ENCODE measurements at regions not wholly inside any gene's neighbourhood (a gene's known extent, or its start where the extent isn't known, plus 50 kb on each side); places are given as distances from the start of the nearest gene placed in this dataset.

DNA sequence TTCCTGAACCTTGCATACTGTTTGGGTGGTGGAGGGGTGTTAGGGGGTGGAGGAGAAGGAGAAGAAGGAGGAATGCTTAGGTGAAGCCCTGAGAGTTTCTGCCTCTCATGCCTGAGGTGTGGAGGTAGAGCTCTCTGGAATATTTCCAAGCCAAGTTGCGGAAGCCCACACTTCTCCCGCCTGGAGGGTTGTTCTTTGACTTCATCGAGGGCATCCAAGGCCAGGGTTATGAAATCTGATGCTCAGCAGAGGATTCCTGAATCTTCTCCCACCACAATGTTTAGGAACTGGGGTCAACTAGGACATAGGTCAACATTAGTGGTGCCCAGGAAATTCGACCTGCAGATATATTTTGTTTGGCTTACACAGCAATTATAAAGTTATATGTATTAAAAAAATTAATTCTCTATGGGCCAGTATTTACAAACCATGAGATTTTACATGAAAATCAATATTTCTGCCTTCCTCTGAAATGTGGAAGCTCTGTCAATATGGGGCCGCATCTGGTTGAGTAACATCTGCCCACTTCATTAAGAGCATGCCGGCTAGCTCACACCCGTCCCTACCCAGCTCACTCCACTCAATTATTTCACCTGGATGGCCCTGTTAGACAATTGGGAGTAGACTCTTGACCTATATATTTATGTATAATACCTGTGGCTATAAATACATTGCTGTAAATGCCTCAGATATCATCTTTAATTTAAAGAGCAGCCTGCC lies 257.1 kb upstream of the ZFP64 start:
- WGBS: 77% methylated on average over 7 of the region's 7 CpGs
- no peak overlapping the region for H3K27ac ChIP-seq (ENCODE audit: low read length)
- no peak for ATAC-seq
- intact Hi-C loops (cut with DNase I): no loop called here
- H3K4me3 ChIP-seq (ENCODE audit: low read length): no peak overlapping the region
- H3K4me1 ChIP-seq (ENCODE audit: control insufficient read depth, insufficient read depth, low read length): no peaks in the 10 kb centered on the region
- H3K9me3 ChIP-seq (ENCODE audit: control insufficient read depth, low read length): no peaks in the 10 kb centered on the region
- H3K27me3 ChIP-seq (ENCODE audit: control insufficient read depth, insufficient read depth): no peaks in the 10 kb centered on the region
- no peak for DNase-seq

DNA sequence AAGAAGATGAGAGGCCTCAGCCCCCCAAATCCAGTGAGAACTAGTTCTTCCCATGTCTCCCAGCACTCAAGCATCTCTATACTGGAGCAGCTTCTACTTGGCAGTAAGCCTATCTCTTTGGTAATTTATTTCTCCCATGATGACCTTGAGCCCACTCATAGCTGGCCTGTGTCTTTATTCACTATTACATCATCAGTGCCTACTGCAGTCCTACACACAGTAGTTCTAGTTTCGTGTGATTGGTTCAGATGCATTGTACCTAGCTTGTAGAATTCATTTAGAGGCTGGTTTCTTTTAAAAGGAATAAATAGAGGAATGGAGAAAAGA lies 255.6 kb upstream of the ZFP64 start:
- H3K9me3 ChIP-seq (ENCODE audit: control insufficient read depth, low read length): no peaks in the 10 kb centered on the region
- no peak overlapping the region for H3K27ac ChIP-seq (ENCODE audit: low read length)
- H3K4me1 ChIP-seq (ENCODE audit: control insufficient read depth, insufficient read depth, low read length): no peaks in the 10 kb centered on the region
- H3K4me3 ChIP-seq (ENCODE audit: low read length): no peak overlapping the region
- no peak for ATAC-seq
- intact Hi-C loops (cut with DNase I): no loop called here
- WGBS: 76% methylated on average over 1 of the region's 1 CpG
- no peaks in the 10 kb centered on the region for H3K27me3 ChIP-seq (ENCODE audit: control insufficient read depth, insufficient read depth)
- DNase-seq: no peak

DNA sequence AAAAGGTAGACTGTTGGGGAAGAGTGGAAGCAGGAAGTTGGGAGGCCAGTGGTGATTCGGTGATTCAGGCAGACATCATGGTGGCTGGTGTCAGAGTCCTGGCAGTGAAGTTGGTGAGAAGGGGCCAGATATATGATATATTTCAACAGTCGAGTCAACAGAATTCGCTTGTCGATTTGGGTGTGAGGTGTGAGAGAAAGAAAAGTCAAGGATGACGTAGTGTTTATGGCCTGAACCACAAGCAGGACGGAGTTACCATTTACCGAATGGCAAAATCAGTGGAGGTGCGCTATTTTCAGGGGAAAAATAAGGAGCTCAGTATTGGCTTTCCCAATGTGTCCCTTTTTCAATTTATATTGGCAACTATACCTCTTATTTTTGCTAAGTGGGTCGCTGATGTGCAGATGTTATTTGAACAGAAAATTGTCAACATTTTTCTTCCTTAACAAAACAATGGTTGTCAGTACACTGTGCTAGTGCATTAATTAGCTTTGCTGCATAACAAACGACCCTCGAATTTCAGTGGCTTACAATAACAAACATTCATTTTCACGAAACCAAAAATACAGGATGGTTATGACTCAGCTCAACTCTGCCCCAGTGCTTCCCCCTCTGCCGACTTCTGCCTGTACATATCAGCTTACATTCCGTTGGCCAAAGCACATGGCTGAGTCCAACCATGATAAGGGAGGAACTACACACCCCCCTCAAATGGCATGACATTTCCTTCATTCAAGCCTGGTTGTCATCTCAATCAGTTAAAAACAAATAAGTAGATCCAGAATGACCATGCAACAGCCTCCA lies 255.0 kb upstream of the ZFP64 start:
- H3K4me1 ChIP-seq (ENCODE audit: control insufficient read depth, insufficient read depth, low read length): no peaks in the 10 kb centered on the region
- ATAC-seq (no peak), DNase-seq (no peak)
- H3K9me3 ChIP-seq (ENCODE audit: control insufficient read depth, low read length): no peaks in the 10 kb centered on the region
- WGBS: 76% methylated on average over 14 of the region's 14 CpGs
- no peaks in the 10 kb centered on the region for H3K27me3 ChIP-seq (ENCODE audit: control insufficient read depth, insufficient read depth)
- H3K27ac ChIP-seq (ENCODE audit: low read length): no peak overlapping the region
- H3K4me3 ChIP-seq (ENCODE audit: low read length): no peak overlapping the region
- intact Hi-C loops (cut with DNase I): no loop called here

DNA sequence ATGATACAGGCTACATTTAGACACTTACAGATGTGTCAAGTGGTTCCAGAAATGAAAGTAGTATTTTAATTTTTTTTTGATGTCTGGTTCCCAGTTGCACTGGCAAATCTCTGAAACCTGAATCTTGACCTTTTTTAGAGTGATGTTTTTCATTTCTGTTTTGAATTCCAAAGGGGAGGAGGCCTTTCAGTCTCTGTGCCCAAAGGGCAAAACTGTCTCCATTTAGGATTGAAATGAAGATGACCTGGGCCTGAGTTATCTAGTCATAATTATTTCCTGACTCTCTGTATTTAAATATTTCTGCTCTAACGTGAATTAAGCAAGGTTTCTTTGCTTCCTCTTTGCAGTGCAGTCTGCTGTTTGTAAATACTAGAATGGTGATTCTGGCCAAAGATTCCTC lies 252.9 kb upstream of the ZFP64 start:
- WGBS: 45% methylated on average over 1 of the region's 1 CpG
- intact Hi-C loops (cut with DNase I): no loop called here
- no peak overlapping the region for H3K27ac ChIP-seq (ENCODE audit: low read length)
- no peak for ATAC-seq
- no peaks in the 10 kb centered on the region for H3K27me3 ChIP-seq (ENCODE audit: control insufficient read depth, insufficient read depth)
- H3K4me3 ChIP-seq (ENCODE audit: low read length): no peak overlapping the region
- DNase-seq: no peak
- H3K4me1 ChIP-seq (ENCODE audit: control insufficient read depth, insufficient read depth, low read length): no peaks in the 10 kb centered on the region
- no peaks in the 10 kb centered on the region for H3K9me3 ChIP-seq (ENCODE audit: control insufficient read depth, low read length)

DNA sequence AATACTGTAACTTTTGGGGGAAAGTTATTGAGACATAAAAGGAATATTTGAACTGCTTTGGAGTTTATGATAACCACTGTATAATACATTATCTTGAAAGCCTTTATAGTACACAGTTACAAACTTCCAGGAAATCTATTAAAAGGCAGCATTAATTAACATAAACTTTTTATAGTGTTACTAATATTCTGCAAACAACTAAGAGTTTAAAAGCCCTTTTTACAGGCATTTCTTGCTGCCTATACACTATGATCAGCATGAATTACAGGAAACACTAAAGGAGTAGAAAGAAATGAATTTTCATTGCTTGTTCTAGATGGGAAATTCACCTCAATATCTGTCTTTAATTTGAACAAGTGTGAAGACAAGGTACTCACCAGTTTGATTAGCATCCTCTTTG lies 252.3 kb upstream of the ZFP64 start:
- DNase-seq (no peak), ATAC-seq (no peak)
- no peaks in the 10 kb centered on the region for H3K4me1 ChIP-seq (ENCODE audit: control insufficient read depth, insufficient read depth, low read length)
- H3K4me3 ChIP-seq (ENCODE audit: low read length): no peak overlapping the region
- H3K27ac ChIP-seq (ENCODE audit: low read length): no peak overlapping the region
- no peaks in the 10 kb centered on the region for H3K9me3 ChIP-seq (ENCODE audit: control insufficient read depth, low read length)
- intact Hi-C loops (cut with DNase I): no loop called here
- no peaks in the 10 kb centered on the region for H3K27me3 ChIP-seq (ENCODE audit: control insufficient read depth, insufficient read depth)

DNA sequence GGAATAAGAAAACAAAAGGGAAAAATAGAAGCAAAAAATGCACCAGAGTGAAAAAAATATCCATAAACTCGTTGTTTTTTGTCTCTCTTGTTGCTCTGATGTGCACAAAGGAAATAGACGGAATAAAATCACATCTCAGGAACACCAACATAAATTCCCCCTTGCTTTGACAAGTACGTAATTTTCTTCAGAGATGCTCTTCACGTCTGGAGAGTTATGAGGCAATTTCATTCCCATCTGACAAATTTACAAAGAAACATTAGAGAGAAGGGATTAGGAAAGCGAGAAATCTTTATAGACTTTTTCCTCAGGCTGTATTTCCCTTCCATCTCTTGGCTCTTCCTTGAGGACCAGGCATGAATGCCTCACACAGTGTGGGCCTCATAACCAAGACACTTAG lies 250.1 kb upstream of the ZFP64 start:
- DNase-seq (no peak), ATAC-seq (no peak)
- Histone ChIP-seq H3K27me3 (ENCODE audit: control insufficient read depth, insufficient read depth) (no peaks in the 10 kb centered on the region), H3K9me3 (ENCODE audit: control insufficient read depth, low read length) (no peaks in the 10 kb centered on the region), H3K27ac (ENCODE audit: low read length) (no peak overlapping the region), H3K4me1 (ENCODE audit: control insufficient read depth, insufficient read depth, low read length) (no peaks in the 10 kb centered on the region), H3K4me3 (ENCODE audit: low read length) (no peak overlapping the region)
- intact Hi-C loops (cut with DNase I): no loop called here
- 77% methylated on average over 5 of the region's 5 CpGs for WGBS

DNA sequence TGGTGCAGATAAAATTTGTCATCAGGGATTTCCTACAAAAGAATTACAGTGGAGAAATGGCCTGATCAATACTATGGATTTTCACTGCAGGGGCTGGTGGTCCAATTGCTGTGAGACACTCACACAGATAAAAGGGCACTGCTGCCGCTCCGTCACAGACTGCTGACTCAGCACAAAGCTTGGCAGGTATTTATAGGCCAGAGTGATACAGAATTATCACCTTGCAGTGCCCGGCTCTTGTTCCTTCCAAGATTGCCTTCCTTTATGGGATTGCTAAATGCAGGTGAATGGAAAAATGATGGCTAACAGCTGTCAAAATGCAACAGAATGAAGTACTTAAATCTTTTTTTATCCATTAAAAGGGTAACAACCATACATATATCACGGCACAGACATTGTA lies 247.8 kb upstream of the ZFP64 start:
- DNase-seq: no peak
- intact Hi-C loops (cut with DNase I): no loop called here
- H3K9me3 ChIP-seq (ENCODE audit: control insufficient read depth, low read length): no peaks in the 10 kb centered on the region
- H3K27me3 ChIP-seq (ENCODE audit: control insufficient read depth, insufficient read depth): no peaks in the 10 kb centered on the region
- ATAC-seq: no peak
- 64% methylated on average over 4 of the region's 4 CpGs for WGBS
- no peak overlapping the region for H3K4me3 ChIP-seq (ENCODE audit: low read length)
- no peaks in the 10 kb centered on the region for H3K4me1 ChIP-seq (ENCODE audit: control insufficient read depth, insufficient read depth, low read length)
- no peak overlapping the region for H3K27ac ChIP-seq (ENCODE audit: low read length)

DNA sequence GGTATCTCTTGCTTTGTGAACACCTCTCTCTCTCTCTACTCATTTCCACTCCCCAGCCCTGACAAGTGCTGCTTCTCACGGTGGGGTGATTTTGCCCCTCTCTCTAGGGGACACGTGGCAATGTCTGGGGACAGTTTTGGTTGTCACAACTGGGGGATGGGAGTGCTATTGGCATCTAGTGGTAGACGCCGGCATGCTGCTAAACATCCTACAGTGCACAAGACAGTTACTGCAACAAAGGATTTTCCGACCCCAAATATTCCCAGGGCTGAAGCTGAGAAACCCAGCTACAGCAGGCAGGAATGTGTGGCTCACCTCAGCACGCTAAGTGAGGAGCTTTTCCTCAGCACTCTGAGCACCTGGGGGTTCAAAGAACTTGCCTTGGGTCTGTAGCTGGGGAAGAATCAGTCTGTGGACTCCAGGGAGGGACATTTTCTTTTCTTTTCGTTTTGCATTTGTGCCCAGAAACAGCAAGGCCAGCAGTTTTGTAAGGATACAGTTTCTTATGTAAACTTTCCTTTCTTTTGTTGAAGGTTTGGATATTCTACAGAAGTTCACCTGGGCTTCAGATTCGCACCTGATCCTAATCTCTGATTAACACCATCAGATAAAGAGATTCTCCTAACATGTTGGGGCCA lies 246.9 kb upstream of the ZFP64 start:
- ATAC-seq: no peak
- Histone ChIP-seq H3K4me1 (ENCODE audit: control insufficient read depth, insufficient read depth, low read length) (no peaks in the 10 kb centered on the region), H3K4me3 (ENCODE audit: low read length) (no peak overlapping the region), H3K27me3 (ENCODE audit: control insufficient read depth, insufficient read depth) (no peaks in the 10 kb centered on the region), H3K27ac (ENCODE audit: low read length) (no peak overlapping the region), H3K9me3 (ENCODE audit: control insufficient read depth, low read length) (no peaks in the 10 kb centered on the region)
- intact Hi-C loops (cut with DNase I): no loop called here
- DNase-seq: no peak
- WGBS: 43% methylated on average over 8 of the region's 8 CpGs

DNA sequence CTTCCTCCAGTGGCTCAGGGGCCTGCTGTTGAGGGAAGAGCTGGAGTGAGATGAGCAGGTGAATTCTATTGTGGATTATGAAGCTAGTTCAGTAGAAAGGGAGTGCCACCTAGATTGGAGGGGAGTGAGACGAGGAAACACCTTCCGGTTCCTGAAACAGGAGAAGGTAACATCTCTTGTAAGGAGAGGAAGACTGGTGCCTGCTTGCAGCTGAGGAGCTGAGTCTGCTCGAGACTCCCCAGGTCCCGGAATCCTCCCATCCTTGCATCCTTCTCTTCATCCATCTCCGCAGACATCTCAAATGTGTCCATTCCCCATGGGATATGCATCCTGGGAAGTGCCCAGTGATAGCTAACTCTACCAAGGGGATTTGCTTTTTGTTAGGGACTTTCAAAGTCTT lies 242.9 kb upstream of the ZFP64 start:
- Histone ChIP-seq H3K4me1 (ENCODE audit: control insufficient read depth, insufficient read depth, low read length) (no peaks in the 10 kb centered on the region), H3K4me3 (ENCODE audit: low read length) (no peak overlapping the region), H3K27ac (ENCODE audit: low read length) (no peak overlapping the region), H3K27me3 (ENCODE audit: control insufficient read depth, insufficient read depth) (no peaks in the 10 kb centered on the region), H3K9me3 (ENCODE audit: control insufficient read depth, low read length) (no peaks in the 10 kb centered on the region)
- no peak for DNase-seq
- ATAC-seq: no peak
- WGBS: 93% methylated on average over 5 of the region's 5 CpGs
- intact Hi-C loops (cut with DNase I): no loop called here

DNA sequence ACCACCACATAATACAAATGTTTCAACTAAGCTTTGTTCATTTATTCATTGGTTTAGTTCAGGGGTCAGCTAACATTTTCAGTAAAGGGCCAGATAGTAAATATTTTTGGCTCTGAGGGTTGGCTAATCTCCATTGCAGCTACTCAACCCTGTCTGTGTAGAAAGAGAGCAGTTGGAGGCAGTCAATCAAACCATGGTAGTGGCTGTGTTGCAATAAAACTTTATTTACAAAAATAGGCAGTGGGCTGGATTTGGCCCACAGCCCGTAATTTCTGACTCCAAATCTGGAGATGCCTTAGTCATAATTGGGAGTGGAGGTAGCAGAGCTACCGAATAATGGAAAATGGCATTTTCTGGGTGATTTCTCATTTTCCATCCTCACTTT lies 242.5 kb upstream of the ZFP64 start:
- H3K4me1 ChIP-seq (ENCODE audit: control insufficient read depth, insufficient read depth, low read length): no peaks in the 10 kb centered on the region
- intact Hi-C loops (cut with DNase I): no loop called here
- no peak overlapping the region for H3K27ac ChIP-seq (ENCODE audit: low read length)
- ATAC-seq (no peak), DNase-seq (no peak)
- H3K27me3 ChIP-seq (ENCODE audit: control insufficient read depth, insufficient read depth): no peaks in the 10 kb centered on the region
- H3K9me3 ChIP-seq (ENCODE audit: control insufficient read depth, low read length): no peaks in the 10 kb centered on the region
- WGBS: 85% methylated on average over 2 of the region's 2 CpGs
- no peak overlapping the region for H3K4me3 ChIP-seq (ENCODE audit: low read length)

DNA sequence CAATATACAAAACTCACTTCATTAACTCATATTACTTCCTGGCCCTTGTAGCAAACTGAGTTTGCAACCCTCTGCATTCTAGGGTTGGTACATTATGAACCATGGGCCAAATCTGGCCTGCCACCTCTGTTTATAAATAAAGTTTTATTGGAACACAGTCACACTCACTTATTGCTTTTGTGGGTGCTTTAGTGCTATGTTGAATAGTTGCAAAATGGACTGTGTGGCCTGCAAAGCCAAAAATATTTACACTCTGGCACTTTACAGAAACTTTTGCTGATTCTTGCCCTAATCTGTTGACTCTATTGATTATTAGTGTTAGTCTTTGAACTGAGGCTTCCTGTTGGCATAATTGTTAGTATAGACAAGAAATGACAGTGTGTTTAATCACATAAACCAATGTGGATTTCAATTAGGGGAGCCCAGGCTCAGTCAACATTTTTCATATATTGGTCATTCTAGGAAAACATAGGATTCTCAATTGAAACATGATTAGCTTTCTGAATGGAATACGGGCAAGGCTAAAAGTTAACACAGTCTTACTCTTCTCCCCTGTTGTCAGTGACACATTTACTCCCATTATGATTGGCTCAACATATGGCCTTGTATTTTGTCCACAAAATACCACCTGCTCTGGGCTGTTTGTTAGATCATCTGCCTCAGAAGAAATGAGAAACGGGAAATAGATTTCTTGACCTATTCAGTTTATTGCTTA lies 241.9 kb upstream of the ZFP64 start:
- WGBS: 92% methylated on average over 2 of the region's 2 CpGs
- H3K27me3 ChIP-seq (ENCODE audit: control insufficient read depth, insufficient read depth): no peaks in the 10 kb centered on the region
- no peak overlapping the region for H3K27ac ChIP-seq (ENCODE audit: low read length)
- H3K4me3 ChIP-seq (ENCODE audit: low read length): no peak overlapping the region
- no peak for DNase-seq
- no peak for ATAC-seq
- H3K9me3 ChIP-seq (ENCODE audit: control insufficient read depth, low read length): no peaks in the 10 kb centered on the region
- H3K4me1 ChIP-seq (ENCODE audit: control insufficient read depth, insufficient read depth, low read length): no peaks in the 10 kb centered on the region
- intact Hi-C loops (cut with DNase I): no loop called here

All from right cardiac atrium (tissue), 5 donors.